LNCaP clone FGC (cell line): ENCODE measurements at regions not wholly inside any gene's neighbourhood (a gene's known extent, or its start where the extent isn't known, plus 50 kb on each side); places are given as distances from the start of the nearest gene placed in this dataset.

Experiments used
- DNase-seq: peaks from one replicate; pipeline ENCODE4 v3.0.0-alpha.2; 2011; ENCODE audit warnings: low read depth
- H3K4me3 ChIP-seq: 2 replicates; pipeline ENCODE4 v1.5.1; 2011; ENCODE audit warnings: mild to moderate bottlenecking, low read depth, low read length, control low read depth
- CTCF ChIP-seq: IDR thresholded peaks from 2 replicates; pipeline ENCODE4 v1.5.1; 2012; ENCODE audit warnings: mild to moderate bottlenecking; ENCODE audit not compliant: control insufficient read depth, insufficient read depth; ENCODE audit errors: extremely low read depth

GRCh38 chr13:44698066-44698465, 121.9 kb upstream of the TSC22D1 start:
- TF ChIP-seq CTCF: no peak
- H3K4me3 ChIP-seq: no peak overlapping the region
- DNase-seq: no peak

- TF ChIP-seq CTCF: no peak
- no peak for DNase-seq
- H3K4me3 ChIP-seq: no peak overlapping the region
These were observed 120.9 kb upstream of the TSC22D1 start for GRCh38 chr13:44697058-44697457.

- DNase-seq: no peak
- TF ChIP-seq CTCF: no peak
- H3K4me3 ChIP-seq: no peak overlapping the region
These were observed 119.4 kb upstream of the TSC22D1 start for GRCh38 chr13:44695520-44695919.

- H3K4me3 ChIP-seq: no peak overlapping the region
- no peak for TF ChIP-seq CTCF
- no peak for DNase-seq
These were observed 118.7 kb upstream of the TSC22D1 start for GRCh38 chr13:44694842-44695241.

GRCh38 chr13:44694291-44694690, 118.2 kb upstream of the TSC22D1 start:
- DNase-seq: no peak
- no peak for TF ChIP-seq CTCF

GRCh38 chr13:44693156-44693764, 117.1 kb upstream of the TSC22D1 start:
- no peak overlapping the region for H3K4me3 ChIP-seq
- no peak for DNase-seq
- TF ChIP-seq CTCF: no peak

More at GRCh38 chr13:44694291-44694690, 118.2 kb upstream of the TSC22D1 start:
- H3K4me3 ChIP-seq: no peak overlapping the region

- TF ChIP-seq CTCF: no peak
- H3K4me3 ChIP-seq: no peak overlapping the region
- DNase-seq: no peak
These were observed 116.1 kb upstream of the TSC22D1 start for GRCh38 chr13:44692173-44692713.
